ENCODE measurements at regions not wholly inside any gene's neighbourhood (a gene's known extent, or its start where the extent isn't known, plus 50 kb on each side); places are given as distances from the start of the nearest gene placed in this dataset.

DNA sequence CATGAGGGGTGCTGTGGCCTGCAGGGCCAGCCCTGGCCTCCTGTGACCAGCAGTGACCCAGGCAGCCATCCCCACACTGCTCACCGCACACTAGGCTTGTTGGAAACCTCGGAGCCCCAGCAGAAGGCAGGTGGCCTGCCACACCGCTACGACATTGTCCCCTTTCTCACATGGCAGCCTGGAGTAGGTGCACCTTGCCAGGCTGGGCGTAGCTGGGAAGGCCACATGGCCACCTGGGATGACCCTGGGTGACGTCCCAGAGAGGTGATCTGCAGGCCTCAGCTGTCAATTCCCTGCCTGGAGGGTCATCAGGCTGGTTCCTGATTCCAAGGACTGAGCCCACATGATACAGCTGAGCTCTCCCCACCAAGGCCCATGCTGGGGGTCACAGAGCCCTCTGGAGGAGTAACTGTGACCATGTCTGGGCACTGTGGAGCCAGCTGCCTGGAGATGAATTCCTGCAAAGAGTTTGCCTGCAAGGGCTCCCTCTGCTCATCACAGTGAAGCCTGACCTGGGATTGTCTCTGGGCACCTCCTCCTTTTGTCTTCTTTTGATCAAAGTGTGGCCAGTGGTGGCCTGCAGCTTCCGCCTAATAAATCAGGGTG, 119.6 kb upstream of the OTOS start:
- TF ChIP-seq CTCF (IDR thresholded peaks at IDR 0.05) (no peak), EZH2phosphoT487 (IDR thresholded peaks at IDR 0.05) (no peak), EZH2 (IDR thresholded peaks at IDR 0.05) (no peak)
